HEK293 (cell line): ENCODE measurements at regions not wholly inside any gene's neighbourhood (a gene's known extent, or its start where the extent isn't known, plus 50 kb on each side); places are given as distances from the start of the nearest gene placed in this dataset.

Experiments
- CTCF ChIA-PET: fragments of 350-600 bp; formaldehyde crosslinking; extraction: SDS; loops from one replicate; lab custom pipeline; 2021; ENCODE audit warnings: antibody characterized with exemption; lab: Yijun Ruan, JAX
- POLR2A ChIA-PET: fragments of 300-600 bp; formaldehyde crosslinking; extraction: SDS; loops from one replicate; lab custom pipeline; 2020; ENCODE audit warnings: antibody characterized with exemption, inconsistent platforms; lab: Yijun Ruan, JAX
- H3K27ac ChIP-seq: fragments of 200-500 bp; sonication (Bioruptor generic); 2 replicates; pipeline ENCODE4 v1.5.1; 2014; ENCODE audit warnings: low read depth, low read length, control low read depth, inconsistent platforms; ENCODE audit errors: extremely low read depth
- H3K36me3 ChIP-seq, 2 experiments: fragments of 200-500 bp in 1 of 2; sonication (Bioruptor generic) in 1 of 2; 1 replicate in 1 of 2; 2 replicates in 1 of 2; pipeline ENCODE4 v1.5.1; 2014 to 2017; ENCODE audit warnings: inconsistent platforms in 2 of 2, low read length in 2 of 2; ENCODE audit not compliant: control insufficient read depth in 2 of 2, insufficient read depth in 1 of 2
- H3K4me1 ChIP-seq: fragments of 200-500 bp; sonication (Bioruptor generic); 2 replicates; pipeline ENCODE4 v1.5.1; 2014; ENCODE audit warnings: mild to moderate bottlenecking, low read length, inconsistent platforms; ENCODE audit not compliant: control insufficient read depth, insufficient read depth
- H3K4me3 ChIP-seq: 2 replicates; pipeline ENCODE4 v1.5.1; 2011; ENCODE audit warnings: low read depth, mild to moderate bottlenecking, control low read depth, low read length, moderate library complexity
- H3K9me3 ChIP-seq: fragments of 200-500 bp; sonication (Bioruptor generic); 2 replicates; pipeline ENCODE4 v1.5.1; 2014; ENCODE audit warnings: low read depth, low read length, inconsistent platforms; ENCODE audit not compliant: control insufficient read depth, insufficient read depth
- AEBP2 ChIP-seq: fragments of 450-650 bp; formaldehyde crosslinking; IDR thresholded peaks from 2 replicates; pipeline ENCODE4 v1.5.1; 2016; ENCODE audit warnings: missing biosample characterization, missing genetic modification characterization, borderline replicate concordance
- OVOL3 ChIP-seq: fragments of 450-650 bp; formaldehyde crosslinking; IDR thresholded peaks from 2 replicates; pipeline ENCODE4 v1.5.1; 2016; ENCODE audit warnings: missing biosample characterization, missing genetic modification characterization
- REST ChIP-seq: fragments of 450-650 bp; formaldehyde crosslinking; IDR thresholded peaks from 2 replicates; pipeline ENCODE4 v1.5.1; 2016; ENCODE audit warnings: missing biosample characterization, missing genetic modification characterization
- SCRT1 ChIP-seq: fragments of 450-650 bp; formaldehyde crosslinking; IDR thresholded peaks from 2 replicates; pipeline ENCODE4 v1.5.1; 2016; ENCODE audit warnings: missing biosample characterization, missing genetic modification characterization, borderline replicate concordance
- SP2 ChIP-seq: fragments of 450-650 bp; formaldehyde crosslinking; IDR thresholded peaks from 2 replicates; pipeline ENCODE4 v1.5.1; 2016; ENCODE audit warnings: missing biosample characterization, missing genetic modification characterization
- SP7 ChIP-seq: fragments of 450-650 bp; formaldehyde crosslinking; IDR thresholded peaks from 2 replicates; pipeline ENCODE4 v1.5.1; 2016; ENCODE audit warnings: missing biosample characterization, missing genetic modification characterization
- YY1 ChIP-seq: fragments of 450-650 bp; formaldehyde crosslinking; IDR thresholded peaks from 2 replicates; pipeline ENCODE4 v1.5.1; 2018; ENCODE audit warnings: missing biosample characterization, missing genetic modification characterization
- ZBTB49 ChIP-seq: fragments of 450-650 bp; formaldehyde crosslinking; IDR thresholded peaks from 2 replicates; pipeline ENCODE4 v1.5.1; 2016; ENCODE audit warnings: missing biosample characterization, missing genetic modification characterization, low read depth
- ZBTB7A ChIP-seq: fragments of 450-650 bp; formaldehyde crosslinking; IDR thresholded peaks from 2 replicates; pipeline ENCODE4 v1.5.1; 2016; ENCODE audit warnings: low read depth, missing biosample characterization, missing genetic modification characterization
- ZNF148 ChIP-seq: fragments of 450-650 bp; formaldehyde crosslinking; IDR thresholded peaks from 2 replicates; pipeline ENCODE4 v1.5.0; 2017; ENCODE audit warnings: missing biosample characterization, missing genetic modification characterization, borderline replicate concordance
- ZNF214 ChIP-seq: fragments of 450-650 bp; formaldehyde crosslinking; IDR thresholded peaks from 2 replicates; pipeline ENCODE4 v1.5.1; 2017; ENCODE audit warnings: missing biosample characterization, mild to moderate bottlenecking, missing genetic modification characterization, borderline replicate concordance
- ZNF24 ChIP-seq: fragments of 450-650 bp; formaldehyde crosslinking; IDR thresholded peaks from 2 replicates; pipeline ENCODE4 v1.5.1; 2016; ENCODE audit warnings: missing biosample characterization, missing genetic modification characterization
- ZNF350 ChIP-seq: fragments of 450-650 bp; formaldehyde crosslinking; IDR thresholded peaks from 2 replicates; pipeline ENCODE4 v1.5.0; 2017; ENCODE audit warnings: missing biosample characterization, mild to moderate bottlenecking, missing genetic modification characterization
- ZNF394 ChIP-seq: fragments of 450-650 bp; formaldehyde crosslinking; IDR thresholded peaks from 2 replicates; pipeline ENCODE4 v1.5.1; 2016; ENCODE audit warnings: missing biosample characterization, missing genetic modification characterization, mild to moderate bottlenecking, moderate library complexity, borderline replicate concordance
- ZNF433 ChIP-seq: fragments of 450-650 bp; formaldehyde crosslinking; IDR thresholded peaks from 2 replicates; pipeline ENCODE4 v1.5.1; 2016; ENCODE audit warnings: missing biosample characterization, missing genetic modification characterization, low read depth
- ZNF510 ChIP-seq: fragments of 450-650 bp; formaldehyde crosslinking; IDR thresholded peaks from 2 replicates; pipeline ENCODE4 v1.5.1; 2018; ENCODE audit warnings: mild to moderate bottlenecking, missing genetic modification characterization, missing biosample characterization; ENCODE audit not compliant: insufficient replicate concordance
- ZNF548 ChIP-seq: fragments of 450-650 bp; formaldehyde crosslinking; IDR thresholded peaks from 2 replicates; pipeline ENCODE4 v1.5.1; 2016; ENCODE audit warnings: missing biosample characterization, missing genetic modification characterization
- ZNF600 ChIP-seq: fragments of 450-650 bp; formaldehyde crosslinking; IDR thresholded peaks from 2 replicates; pipeline ENCODE4 v1.5.1; 2016; ENCODE audit warnings: missing biosample characterization, missing genetic modification characterization
- ZNF658 ChIP-seq: fragments of 450-650 bp; formaldehyde crosslinking; IDR thresholded peaks from 2 replicates; pipeline ENCODE4; 2016; ENCODE audit warnings: missing biosample characterization, missing genetic modification characterization

GRCh38 chr2:129301431-129301913 is 678.0 kb upstream of the RAB6C start (continued):
- TF ChIP-seq AEBP2 (tag by site-specific recombination): no peak
- TF ChIP-seq SCRT1 (tag by site-specific recombination): no peak
- no peak for TF ChIP-seq ZBTB49 (tag by site-specific recombination)
- no peak for TF ChIP-seq ZNF394
- no peak for TF ChIP-seq YY1 (tag by site-specific recombination)
- no peak for TF ChIP-seq SP7
- no peak for TF ChIP-seq ZNF148 (tag by site-specific recombination)
- no peak for TF ChIP-seq ZNF350
- TF ChIP-seq ZNF433 (tag by site-specific recombination): no peak
- no peak for TF ChIP-seq ZNF214 (tag by site-specific recombination)
- TF ChIP-seq ZNF658 (tag by site-specific recombination): no peak
- no peak for TF ChIP-seq ZNF600 (tag by site-specific recombination)
- TF ChIP-seq SP2 (tag by site-specific recombination): no peak

- CTCF ChIA-PET: no interaction called here
- no peak for TF ChIP-seq ZNF24 (tag by site-specific recombination)
- TF ChIP-seq REST (tag by site-specific recombination): no peak
- TF ChIP-seq ZBTB7A: no peak
- TF ChIP-seq OVOL3 (tag by site-specific recombination): no peak
- TF ChIP-seq ZNF510 (tag by site-specific recombination): no peak
- no peak for TF ChIP-seq ZNF548
- TF ChIP-seq, all 188 proteins: peak for 0
- H3K4me3 ChIP-seq: no peak overlapping the region
- H3K9me3 ChIP-seq: no peaks in the 10 kb centered on the region
- no peaks in the 10 kb centered on the region for H3K36me3 ChIP-seq
- H3K4me1 ChIP-seq: no peaks in the 10 kb centered on the region
- no peak overlapping the region for H3K27ac ChIP-seq
- POLR2A ChIA-PET: no interaction called here
Measured at GRCh38 chr2:129302106-129302505, 677.4 kb upstream of the RAB6C start.
